Neural progenitor cell (in vitro differentiated cells): ENCODE measurements at regions not wholly inside any gene's neighbourhood (a gene's known extent, or its start where the extent isn't known, plus 50 kb on each side); places are given as distances from the start of the nearest gene placed in this dataset.

Experiments used
- EZH2 ChIP-seq: fragments of 200-600 bp; sonication (generic); IDR thresholded peaks from 2 replicates; pipeline ENCODE4 v1.6.1; 2017; ENCODE audit warnings: antibody characterized with exemption, mild to moderate bottlenecking, moderate library complexity
- TF ChIP-seq, protein P1 (sequence below): fragments of 200-600 bp; sonication (generic); IDR thresholded peaks from 2 replicates; pipeline ENCODE4 v1.5.1; 2017; ENCODE audit warnings: antibody characterized with exemption, mild to moderate bottlenecking

GRCh38 chr19:27580906-27581305, 1632.0 kb downstream of the UQCRFS1 start:
- TF ChIP-seq, protein P1, sequence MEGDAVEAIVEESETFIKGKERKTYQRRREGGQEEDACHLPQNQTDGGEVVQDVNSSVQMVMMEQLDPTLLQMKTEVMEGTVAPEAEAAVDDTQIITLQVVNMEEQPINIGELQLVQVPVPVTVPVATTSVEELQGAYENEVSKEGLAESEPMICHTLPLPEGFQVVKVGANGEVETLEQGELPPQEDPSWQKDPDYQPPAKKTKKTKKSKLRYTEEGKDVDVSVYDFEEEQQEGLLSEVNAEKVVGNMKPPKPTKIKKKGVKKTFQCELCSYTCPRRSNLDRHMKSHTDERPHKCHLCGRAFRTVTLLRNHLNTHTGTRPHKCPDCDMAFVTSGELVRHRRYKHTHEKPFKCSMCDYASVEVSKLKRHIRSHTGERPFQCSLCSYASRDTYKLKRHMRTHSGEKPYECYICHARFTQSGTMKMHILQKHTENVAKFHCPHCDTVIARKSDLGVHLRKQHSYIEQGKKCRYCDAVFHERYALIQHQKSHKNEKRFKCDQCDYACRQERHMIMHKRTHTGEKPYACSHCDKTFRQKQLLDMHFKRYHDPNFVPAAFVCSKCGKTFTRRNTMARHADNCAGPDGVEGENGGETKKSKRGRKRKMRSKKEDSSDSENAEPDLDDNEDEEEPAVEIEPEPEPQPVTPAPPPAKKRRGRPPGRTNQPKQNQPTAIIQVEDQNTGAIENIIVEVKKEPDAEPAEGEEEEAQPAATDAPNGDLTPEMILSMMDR = no peak
- TF ChIP-seq EZH2 = no peak
